ENCODE measurements at regions not wholly inside any gene's neighbourhood (a gene's known extent, or its start where the extent isn't known, plus 50 kb on each side); places are given as distances from the start of the nearest gene placed in this dataset.
A peak's percentile ranks its signal among the peaks of the same experiment; 100 is the strongest.
"Not testable (repeated sequence)": the region's sequence is repeated elsewhere in the genome, so short reads cannot be mapped to it uniquely, and the experiment has no call there.

GRCh38 chr11:3583476-3583875, 58.3 kb downstream of the ART5 start:
- not testable (repeated sequence) for DNase-seq

- DNase-seq, result not testable (repeated sequence)
Measured at GRCh38 chr11:3581389-3581725, 60.4 kb downstream of the ART5 start.

GRCh38 chr11:3580487-3581388, 61.1 kb downstream of the ART5 start:
- DNase-seq, result peak; percentile 32 to 68

- DNase-seq, result not testable (repeated sequence)
Measured at GRCh38 chr11:3579600-3580459, 62.0 kb downstream of the ART5 start.

- not testable (repeated sequence) for DNase-seq
Measured at GRCh38 chr11:3576066-3576604, 65.7 kb downstream of the ART5 start.

- DNase-seq, result not testable (repeated sequence)
Measured at GRCh38 chr11:3572976-3573647, 68.7 kb downstream of the ART5 start.

GRCh38 chr11:3571752-3572151, 70.0 kb downstream of the ART5 start:
- not testable (repeated sequence) for DNase-seq

GRCh38 chr11:3565838-3566237, 76.0 kb downstream of the ART5 start:
- not testable (repeated sequence) for DNase-seq

- peak in 1 of 2 donors; percentile 47 for DNase-seq
Measured at GRCh38 chr11:3564383-3564782, 77.4 kb downstream of the ART5 start.

GRCh38 chr11:3554621-3555020, 87.2 kb downstream of the ART5 start:
- peak; percentile 26 to 70 for DNase-seq

GRCh38 chr11:3544990-3545389, 96.8 kb downstream of the ART5 start:
- DNase-seq, result peak; percentile 1 to 55

GRCh38 chr11:3538220-3538619, 103.6 kb downstream of the ART5 start:
- not testable (repeated sequence) for DNase-seq

GRCh38 chr11:3537254-3537653, 104.5 kb downstream of the ART5 start:
- not testable (repeated sequence) for DNase-seq

GRCh38 chr11:3532958-3533357, 108.8 kb downstream of the ART5 start:
- DNase-seq, result not testable (repeated sequence)

- DNase-seq, result not testable (repeated sequence)
Measured at GRCh38 chr11:3531280-3531679, 110.5 kb downstream of the ART5 start.

GRCh38 chr11:3523567-3523966, 118.2 kb downstream of the ART5 start:
- not testable (repeated sequence) for DNase-seq

GRCh38 chr11:3520905-3521304, 120.9 kb downstream of the ART5 start:
- not testable (repeated sequence) for DNase-seq

GRCh38 chr11:3519841-3520240, 122.0 kb downstream of the ART5 start:
- DNase-seq, result not testable (repeated sequence)

GRCh38 chr11:3516934-3517567, 124.7 kb downstream of the ART5 start:
- DNase-seq, result not testable (repeated sequence)

GRCh38 chr11:3516345-3516933, 125.4 kb downstream of the ART5 start:
- not testable (repeated sequence) for DNase-seq

GRCh38 chr11:3514635-3515424, 127.0 kb downstream of the ART5 start:
- not testable (repeated sequence) for DNase-seq

Data from CD4-positive, alpha-beta T cell treated with Interferon alpha-2 for 1 hour (primary cell).